NCI-H510A treated with DMSO at 0.1 percent for 48 hours (cell line): ENCODE measurements at regions not wholly inside any gene's neighbourhood (a gene's known extent, or its start where the extent isn't known, plus 50 kb on each side); places are given as distances from the start of the nearest gene placed in this dataset.

Experiments
- DNase-seq: peaks from one replicate; lab custom pipeline; 2025; lab: John Stamatoyannopoulos, UW

GRCh38 chr10:131581547-131581946 is 270.0 kb upstream of the TCERG1L start:
- DNase-seq = peak; percentile 24

- DNase-seq = no peak
Observed at GRCh38 chr10:131584287-131584686, 272.8 kb upstream of the TCERG1L start.

GRCh38 chr10:131585761-131586160 is 274.2 kb upstream of the TCERG1L start:
- no peak for DNase-seq

- no peak for DNase-seq
Observed at GRCh38 chr10:131586958-131587357, 275.4 kb upstream of the TCERG1L start.

GRCh38 chr10:131587976-131588680 is 276.6 kb upstream of the TCERG1L start:
- no peak for DNase-seq

- no peak for DNase-seq
Observed at GRCh38 chr10:131588704-131589220, 277.2 kb upstream of the TCERG1L start.

GRCh38 chr10:131590567-131590966 is 279.0 kb upstream of the TCERG1L start:
- DNase-seq = no peak

- no peak for DNase-seq
Observed at GRCh38 chr10:131591936-131592335, 280.4 kb upstream of the TCERG1L start.

- no peak for DNase-seq
Observed at GRCh38 chr10:131609176-131609575, 291.6 kb upstream of the PPP2R2D start.

- no peak for DNase-seq
Observed at GRCh38 chr10:131615150-131615549, 285.7 kb upstream of the PPP2R2D start.

- no peak for DNase-seq
Observed at GRCh38 chr10:131616040-131616439, 284.8 kb upstream of the PPP2R2D start.

GRCh38 chr10:131617113-131617858 is 283.5 kb upstream of the PPP2R2D start:
- no peak for DNase-seq

GRCh38 chr10:131618587-131619267 is 282.1 kb upstream of the PPP2R2D start:
- DNase-seq = no peak

- DNase-seq = no peak
Observed at GRCh38 chr10:131620314-131620713, 280.5 kb upstream of the PPP2R2D start.

GRCh38 chr10:131620904-131621303 is 279.9 kb upstream of the PPP2R2D start:
- DNase-seq = no peak

- DNase-seq = no peak
Observed at GRCh38 chr10:131621784-131622624, 278.8 kb upstream of the PPP2R2D start.

GRCh38 chr10:131625041-131625440 is 275.8 kb upstream of the PPP2R2D start:
- no peak for DNase-seq

- DNase-seq = no peak
Observed at GRCh38 chr10:131626274-131626673, 274.5 kb upstream of the PPP2R2D start.

- DNase-seq = peak; percentile 6
Observed at GRCh38 chr10:131629026-131629770, 271.6 kb upstream of the PPP2R2D start.

GRCh38 chr10:131630772-131631258 is 270.0 kb upstream of the PPP2R2D start:
- no peak for DNase-seq

- no peak for DNase-seq
Observed at GRCh38 chr10:131631619-131632018, 269.2 kb upstream of the PPP2R2D start.
